HG03103 (cell line): ENCODE measurements at regions not wholly inside any gene's neighbourhood (a gene's known extent, or its start where the extent isn't known, plus 50 kb on each side); places are given as distances from the start of the nearest gene placed in this dataset.

Experiments used
- ATAC-seq: cut with Tn5 transposase; IDR thresholded peaks from one replicate; pipeline ENCODE4 v1.9.1; 2021; ENCODE audit warnings: low read depth; ENCODE audit not compliant: unreplicated experiment

GRCh38 chr10:78864761-78865537, 203.8 kb upstream of the ZMIZ1 start:
- no peak for ATAC-seq

DNA sequence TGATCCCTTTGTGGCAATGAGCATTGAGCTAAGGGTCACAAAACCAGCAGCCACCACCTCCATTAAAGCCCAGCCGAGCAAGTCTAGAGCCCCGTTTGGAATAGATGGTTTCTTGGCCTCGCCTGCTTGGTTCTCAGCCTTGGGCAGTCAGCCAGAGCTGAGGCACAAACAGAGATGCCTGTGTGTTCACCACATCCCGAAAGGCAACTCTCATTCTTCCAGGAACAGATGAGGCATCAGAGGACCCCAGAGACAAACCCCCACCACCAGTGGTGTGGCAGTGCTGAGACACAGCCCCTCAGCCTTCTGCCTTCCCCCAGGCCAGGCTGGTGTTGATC, 203.3 kb upstream of the ZMIZ1 start:
- no peak for ATAC-seq

- no peak for ATAC-seq
Observed at GRCh38 chr10:78865931-78866717, 202.6 kb upstream of the ZMIZ1 start.

DNA sequence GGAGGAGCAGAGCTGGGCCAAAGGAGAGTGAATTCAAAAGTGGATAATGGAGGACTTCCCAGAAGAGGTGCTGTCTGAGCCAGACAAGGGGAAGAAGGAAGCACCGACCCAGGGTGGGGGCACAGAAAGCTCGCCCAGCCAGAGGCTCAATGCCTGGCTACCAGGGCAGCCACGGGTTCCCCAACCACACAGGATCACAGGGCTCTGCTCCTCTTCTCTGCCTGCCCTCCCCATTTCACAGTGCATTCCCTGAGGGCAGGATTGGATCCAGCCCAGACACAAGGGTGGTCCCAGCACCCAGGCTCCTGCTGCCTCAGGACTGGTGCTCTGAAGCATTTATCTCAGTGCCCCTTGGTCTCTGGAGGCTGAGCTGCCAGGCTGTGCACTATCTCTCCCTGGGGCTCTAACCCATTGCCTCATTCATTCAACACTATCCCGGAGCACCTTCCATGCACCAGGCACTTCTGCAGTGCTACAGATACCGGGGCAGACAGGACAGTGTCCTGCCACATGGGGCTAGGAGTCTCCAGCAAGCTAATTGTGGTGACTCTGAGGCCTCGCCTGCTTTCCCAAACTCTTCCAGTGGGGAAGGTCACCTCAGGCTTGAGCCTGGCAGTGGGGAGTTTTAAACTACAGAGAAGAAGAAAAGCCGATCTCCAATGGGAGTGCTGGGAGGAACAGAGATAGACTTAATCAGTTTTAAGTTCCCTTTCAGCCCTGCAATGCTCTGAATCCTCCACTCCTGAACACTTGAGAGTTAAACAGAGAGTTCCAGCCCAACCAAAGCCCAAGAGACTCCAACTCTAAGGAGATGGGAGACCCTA, 201.8 kb upstream of the ZMIZ1 start:
- ATAC-seq: no peak

- ATAC-seq: no peak
Observed at GRCh38 chr10:78867555-78867939, 201.2 kb upstream of the ZMIZ1 start.

- ATAC-seq: no peak
Observed at GRCh38 chr10:78868048-78868447, 200.7 kb upstream of the ZMIZ1 start.

DNA sequence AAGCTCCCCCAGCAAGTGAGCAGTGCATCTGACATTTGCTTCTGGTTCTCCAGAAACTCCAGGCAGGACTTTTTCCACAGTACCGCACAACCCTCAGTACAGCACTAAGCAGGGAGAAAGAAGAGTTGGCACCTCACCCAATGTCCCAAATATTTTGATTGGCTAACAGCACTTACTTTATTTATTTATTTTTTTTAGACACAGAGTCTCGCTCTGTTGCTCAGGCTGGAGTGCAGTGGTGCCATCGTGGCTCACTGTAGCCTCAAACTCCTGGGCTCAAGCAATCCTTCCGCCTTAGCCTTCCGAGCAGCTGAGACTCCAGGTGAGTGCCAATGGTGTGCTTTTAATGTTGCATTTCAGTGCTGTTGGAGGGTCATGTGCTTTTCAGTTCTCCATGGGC, 200.3 kb upstream of the ZMIZ1 start:
- ATAC-seq: no peak

- ATAC-seq: no peak
Observed at GRCh38 chr10:78868861-78869260, 199.9 kb upstream of the ZMIZ1 start.

- no peak for ATAC-seq
Observed at GRCh38 chr10:78869508-78870454, 199.0 kb upstream of the ZMIZ1 start.

GRCh38 chr10:78870458-78870857, 198.3 kb upstream of the ZMIZ1 start:
- no peak for ATAC-seq

GRCh38 chr10:78871796-78872195, 197.0 kb upstream of the ZMIZ1 start:
- no peak for ATAC-seq

DNA sequence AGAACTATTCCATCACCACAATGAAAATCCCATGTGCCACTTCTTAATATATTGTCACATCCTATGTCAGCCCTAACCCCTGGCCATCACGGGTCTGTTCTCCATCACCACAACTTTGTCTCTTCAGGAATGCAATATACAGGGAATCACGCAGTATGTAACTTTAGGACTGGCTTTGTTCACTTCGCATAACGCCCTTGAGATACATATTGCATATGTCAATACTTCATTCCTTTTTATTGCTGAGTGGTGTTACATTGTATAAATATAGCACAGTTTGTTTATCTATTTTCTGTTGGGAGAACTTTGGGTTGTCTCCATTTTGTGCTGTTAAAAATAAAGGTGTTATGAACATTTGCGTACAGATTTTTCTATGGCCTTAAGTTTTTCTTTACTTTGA, 195.4 kb upstream of the ZMIZ1 start:
- no peak for ATAC-seq

DNA sequence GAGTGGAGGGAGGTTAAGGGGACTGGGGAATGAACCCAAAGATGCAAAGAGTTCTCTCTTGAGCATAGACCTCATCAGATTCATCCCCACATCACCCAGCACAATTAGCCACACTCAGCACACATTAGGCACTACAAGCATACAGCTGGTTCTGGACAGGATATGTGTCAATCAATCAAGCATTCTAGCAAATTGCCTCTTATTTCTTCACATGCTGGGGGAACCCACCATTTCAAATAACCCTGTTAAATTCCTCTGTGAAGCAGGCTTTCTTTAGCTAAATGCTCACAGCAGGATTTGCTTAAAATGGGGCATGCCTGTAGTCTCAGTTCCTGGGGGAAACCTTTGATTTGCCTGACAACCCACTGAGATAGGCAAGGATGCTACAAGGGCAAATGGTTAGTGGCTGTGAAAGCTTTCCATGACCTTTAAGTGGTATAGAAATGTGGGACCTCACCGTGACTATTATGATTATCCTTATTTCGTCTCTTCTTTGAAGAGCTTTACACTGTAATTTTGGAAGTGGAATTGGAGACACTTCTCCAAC, 193.4 kb upstream of the ZMIZ1 start:
- ATAC-seq: no peak

GRCh38 chr10:78875932-78876331, 192.8 kb upstream of the ZMIZ1 start:
- ATAC-seq: no peak

DNA sequence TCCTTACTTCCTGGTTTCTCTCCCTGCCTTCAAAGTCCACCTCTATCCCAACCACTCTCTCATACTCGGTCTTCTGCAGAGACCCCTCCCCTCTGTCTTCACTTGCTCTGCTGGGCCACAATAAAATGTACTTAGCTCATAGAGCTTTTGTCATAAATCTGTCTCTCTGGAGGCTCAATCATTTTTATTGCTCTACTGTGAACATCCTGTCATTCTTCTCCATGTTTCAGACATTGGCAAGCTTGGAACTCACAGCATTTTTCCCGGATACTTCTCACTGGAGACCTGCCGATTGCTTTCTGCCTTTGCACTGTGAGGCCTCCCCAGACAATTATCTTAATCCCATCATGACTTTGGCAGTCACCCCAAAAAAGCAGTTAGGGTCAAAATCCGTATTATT, 192.3 kb upstream of the ZMIZ1 start:
- no peak for ATAC-seq

DNA sequence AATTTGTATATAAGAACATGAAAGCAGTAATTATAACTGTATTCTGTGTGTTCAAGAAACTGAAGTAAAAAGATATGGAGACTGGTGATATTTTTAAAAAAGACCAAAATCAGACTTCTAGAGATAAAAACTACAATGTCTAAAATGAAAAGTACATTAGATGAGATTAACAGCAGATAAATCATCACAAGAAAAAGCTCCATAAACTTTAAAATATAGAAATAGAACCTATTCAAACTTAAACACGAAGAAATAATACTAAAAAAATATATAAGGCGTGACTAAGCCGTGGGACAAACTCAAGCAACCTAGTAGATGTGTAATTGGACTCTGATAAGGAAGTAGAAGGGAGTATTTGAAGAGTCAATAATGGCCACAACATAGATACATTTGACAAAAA, 189.1 kb upstream of the ZMIZ1 start:
- ATAC-seq: no peak

DNA sequence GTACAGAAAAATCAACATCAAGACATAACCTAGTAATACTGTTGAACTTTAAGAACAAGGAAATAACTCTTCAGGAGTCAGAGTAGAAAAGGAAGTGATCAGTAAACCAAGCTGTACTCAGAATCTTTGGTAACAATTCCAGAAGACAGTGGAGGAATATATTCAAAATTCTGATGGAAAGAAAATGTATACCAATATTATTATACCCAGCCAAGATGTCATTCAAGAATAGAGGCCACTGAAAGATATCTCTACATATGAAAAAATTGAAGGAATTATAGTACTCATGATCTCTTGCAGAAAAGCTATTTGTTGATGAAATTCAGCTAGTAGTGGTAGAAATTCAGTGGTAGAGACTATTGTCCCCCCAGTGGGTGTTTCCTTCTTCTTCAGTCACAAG, 182.6 kb upstream of the ZMIZ1 start:
- no peak for ATAC-seq

GRCh38 chr10:78889536-78890063, 179.2 kb upstream of the ZMIZ1 start:
- ATAC-seq: no peak

- ATAC-seq: no peak
Observed at GRCh38 chr10:78890506-78890905, 178.3 kb upstream of the ZMIZ1 start.

DNA sequence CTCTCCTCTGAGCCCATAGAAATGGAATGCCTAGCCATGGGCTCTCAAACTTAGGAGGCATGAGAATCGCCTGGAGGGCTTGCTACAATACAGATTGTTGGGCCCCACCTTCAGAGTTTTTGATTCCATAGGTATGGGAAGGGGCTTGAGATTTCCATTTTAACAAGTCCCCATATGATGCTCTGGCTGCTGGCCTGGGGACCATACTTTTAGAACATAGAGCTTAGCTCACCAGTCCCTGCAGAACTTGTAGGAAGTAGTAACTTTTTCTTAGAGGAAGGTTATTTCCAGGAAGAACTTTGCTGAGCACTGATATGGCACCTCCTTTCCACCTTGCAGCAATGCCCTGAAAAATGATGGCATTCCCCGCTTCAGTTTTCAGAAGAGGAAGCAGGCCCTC, 177.0 kb upstream of the ZMIZ1 start:
- no peak for ATAC-seq
